Stimulated activated CD4-positive, alpha-beta T cell treated with anti-CD3 and anti-CD28 coated beads, TNF-alpha, amount 100 ng/mL, for 4 hours (primary cell): ENCODE measurements at regions not wholly inside any gene's neighbourhood (a gene's known extent, or its start where the extent isn't known, plus 50 kb on each side); places are given as distances from the start of the nearest gene placed in this dataset.
"Not testable (repeated sequence)": the region's sequence is repeated elsewhere in the genome, so short reads cannot be mapped to it uniquely, and the experiment has no call there.

Source experiments
- DNase-seq, 3 experiments: peaks; one replicate each; pipeline ENCODE4 v3.0.0-alpha.2; 2020; ENCODE audit warnings: low read depth in 3 of 3

GRCh38 chr11:70592641-70593165 lies 194.4 kb downstream of the CTTN start:
- DNase-seq: no peak

- DNase-seq: no peak
Measured at GRCh38 chr11:70593446-70593983, 195.2 kb downstream of the CTTN start.

GRCh38 chr11:70594031-70594430 lies 195.7 kb downstream of the CTTN start:
- no peak for DNase-seq

- no peak for DNase-seq
Measured at GRCh38 chr11:70594606-70595005, 196.3 kb downstream of the CTTN start.

GRCh38 chr11:70595016-70595415 lies 196.7 kb downstream of the CTTN start:
- DNase-seq: no peak

- no peak for DNase-seq
Measured at GRCh38 chr11:70595452-70595851, 197.1 kb downstream of the CTTN start.

GRCh38 chr11:70596091-70596490 lies 197.8 kb downstream of the CTTN start:
- no peak for DNase-seq

GRCh38 chr11:70597006-70597555 lies 198.8 kb downstream of the CTTN start:
- no peak for DNase-seq

- DNase-seq: no peak
Measured at GRCh38 chr11:70597751-70598625, 199.7 kb downstream of the CTTN start.

- not testable (repeated sequence) for DNase-seq
Measured at GRCh38 chr11:70600911-70601415, 202.6 kb downstream of the CTTN start.

- DNase-seq: no peak
Measured at GRCh38 chr11:70601861-70602538, 203.7 kb downstream of the CTTN start.

- no peak for DNase-seq
Measured at GRCh38 chr11:70603114-70603755, 204.9 kb downstream of the CTTN start.

- DNase-seq: no peak
Measured at GRCh38 chr11:70603756-70604211, 205.5 kb downstream of the CTTN start.

GRCh38 chr11:70604221-70604620 lies 205.9 kb downstream of the CTTN start:
- DNase-seq: no peak

GRCh38 chr11:70604630-70605467 lies 206.5 kb downstream of the CTTN start:
- DNase-seq: no peak

- no peak for DNase-seq
Measured at GRCh38 chr11:70605468-70605815, 207.1 kb downstream of the CTTN start.

- DNase-seq: no peak
Measured at GRCh38 chr11:70605846-70606245, 207.5 kb downstream of the CTTN start.

GRCh38 chr11:70606248-70606950 lies 208.1 kb downstream of the CTTN start:
- DNase-seq: no peak

- DNase-seq: no peak
Measured at GRCh38 chr11:70606951-70607330, 208.6 kb downstream of the CTTN start.

GRCh38 chr11:70607561-70607960 lies 209.2 kb downstream of the CTTN start:
- no peak for DNase-seq
